ENCODE measurements at regions not wholly inside any gene's neighbourhood (a gene's known extent, or its start where the extent isn't known, plus 50 kb on each side); places are given as distances from the start of the nearest gene placed in this dataset.

GRCh38 chrX:924017-924416, 288.4 kb downstream of the CRLF2 start:
- no peaks in the 10 kb centered on the region for H3K36me3 ChIP-seq
- DNase-seq (no peak), ATAC-seq (ENCODE audit: low FRiP score in 2 of 2) (no peak)
- no peaks in the 10 kb centered on the region for H3K9me3 ChIP-seq
- no peak overlapping the region for H3K4me3 ChIP-seq
- TF ChIP-seq POLR2A (IDR thresholded peaks at IDR 0.05) = no peak
- no peak overlapping the region for H3K27ac ChIP-seq
- H3K4me1 ChIP-seq = no peaks in the 10 kb centered on the region
- H3K27me3 ChIP-seq = no peaks in the 10 kb centered on the region
- 52 to 53% methylated on average over 2 of the region's 2 CpGs for WGBS, 2 donors

GRCh38 chrX:920234-920799, 289.7 kb downstream of the SHOX start:
- no peak overlapping the region for H3K4me3 ChIP-seq
- DNase-seq = no peak
- WGBS, 2 donors = 59 to 74% methylated on average over 19 to 25 of the region's 25 CpGs

GRCh38 chrX:916230-916599, 285.6 kb downstream of the SHOX start:
- H3K27me3 ChIP-seq = no peaks in the 10 kb centered on the region
- H3K4me3 ChIP-seq = no peak overlapping the region
- TF ChIP-seq CTCF (IDR thresholded peaks at IDR 0.05) (no peak), POLR2A (IDR thresholded peaks at IDR 0.05) (no peak), POLR2AphosphoS5 (IDR thresholded peaks at IDR 0.05) (no peak), EP300 (IDR thresholded peaks at IDR 0.05) (no peak)
- H3K27ac ChIP-seq = no peak overlapping the region
- no peaks in the 10 kb centered on the region for H3K4me1 ChIP-seq
- ATAC-seq (ENCODE audit: low FRiP score in 2 of 2) = peak; percentile 30 to 82
- 74 to 80% methylated on average over 9 of the region's 9 CpGs for WGBS, 2 donors
- no peaks in the 10 kb centered on the region for H3K9me3 ChIP-seq
- H3K36me3 ChIP-seq = no peaks in the 10 kb centered on the region
- DNase-seq = no peak

More at GRCh38 chrX:920234-920799, 289.7 kb downstream of the SHOX start:
- H3K27ac ChIP-seq = no peak overlapping the region
- no peaks in the 10 kb centered on the region for H3K27me3 ChIP-seq
- no peaks in the 10 kb centered on the region for H3K4me1 ChIP-seq
- peak in 1 of 2 donors; percentile 86 for ATAC-seq (ENCODE audit: low FRiP score in 2 of 2)
- TF ChIP-seq CTCF (IDR thresholded peaks at IDR 0.05) (no peak), EP300 (IDR thresholded peaks at IDR 0.05) (no peak), POLR2AphosphoS5 (IDR thresholded peaks at IDR 0.05) (no peak), POLR2A (IDR thresholded peaks at IDR 0.05) (no peak)
- H3K36me3 ChIP-seq = no peaks in the 10 kb centered on the region
- no peaks in the 10 kb centered on the region for H3K9me3 ChIP-seq

GRCh38 chrX:915427-916229, 285.0 kb downstream of the SHOX start:
- Histone ChIP-seq H3K4me3 (no peak overlapping the region), H3K36me3 (no peaks in the 10 kb centered on the region), H3K4me1 (no peaks in the 10 kb centered on the region), H3K9me3 (no peaks in the 10 kb centered on the region), H3K27me3 (no peaks in the 10 kb centered on the region), H3K27ac (no peak overlapping the region)
- DNase-seq (no peak), ATAC-seq (ENCODE audit: low FRiP score in 2 of 2) (peak; percentile 9 to 55)
- TF ChIP-seq EP300 (IDR thresholded peaks at IDR 0.05) = no peak
- TF ChIP-seq POLR2AphosphoS5 (IDR thresholded peaks at IDR 0.05) = no peak
- TF ChIP-seq POLR2A (IDR thresholded peaks at IDR 0.05) = no peak
- TF ChIP-seq CTCF (IDR thresholded peaks at IDR 0.05) = no peak
- 60 to 65% methylated on average over 15 of the region's 15 CpGs for WGBS, 2 donors

GRCh38 chrX:914206-914605, 283.6 kb downstream of the SHOX start:
- no peaks in the 10 kb centered on the region for H3K4me1 ChIP-seq
- H3K9me3 ChIP-seq = no peaks in the 10 kb centered on the region
- no peak overlapping the region for H3K4me3 ChIP-seq
- H3K27me3 ChIP-seq = no peaks in the 10 kb centered on the region
- H3K36me3 ChIP-seq = no peaks in the 10 kb centered on the region
- no peak overlapping the region for H3K27ac ChIP-seq
- no peak for TF ChIP-seq POLR2A (IDR thresholded peaks at IDR 0.05)
- TF ChIP-seq CTCF (IDR thresholded peaks at IDR 0.05) = no peak
- TF ChIP-seq EP300 (IDR thresholded peaks at IDR 0.05) = no peak
- no peak for TF ChIP-seq POLR2AphosphoS5 (IDR thresholded peaks at IDR 0.05)
- DNase-seq = no peak
- ATAC-seq (ENCODE audit: low FRiP score in 2 of 2) = no peak

Data from upper lobe of left lung (tissue), 6 donors.